HepG2 (cell line): ENCODE measurements at regions not wholly inside any gene's neighbourhood (a gene's known extent, or its start where the extent isn't known, plus 50 kb on each side); places are given as distances from the start of the nearest gene placed in this dataset.

Experiments used
- ATAC-seq: fragments of 200-7000 bp; cut with Tn5 transposase; 3 replicates; pipeline ENCODE4 v1.9.1; 2020; ENCODE audit warnings: mild to moderate bottlenecking, moderate library complexity
- BruUV-seq: library from RNA; stranded (reverse); fragments of 400-500 nt; replicated peaks from 2 replicates; lab custom pipeline; 2021; lab: Mats Ljungman, UMichigan
- CTCF ChIA-PET: fragments of 300-600 bp; formaldehyde crosslinking; extraction: SDS; loops from one replicate; lab custom pipeline; 2021; ENCODE audit warnings: low total read pairs, inconsistent platforms, low intra/inter-chr PET ratio; lab: Yijun Ruan, JAX
- POLR2A ChIA-PET: fragments of 350-600 bp; sonication (Branson Sonifier 250); formaldehyde crosslinking; loops from one replicate; lab custom pipeline; 2020; ENCODE audit warnings: antibody characterized with exemption, inconsistent platforms; lab: Yijun Ruan, JAX
- DNase-seq: peaks from one replicate; pipeline ENCODE4 v3.0.0-alpha.2; 2015; ENCODE audit warnings: low spot score
- FAIRE-seq: peaks from 3 replicates; lab custom pipeline; 2011; peaks lifted over from hg19 to GRCh38; lab: Jason Lieb, UNC
- H2AFZ ChIP-seq: one replicate; pipeline ENCODE4 v1.6.1; 2011; ENCODE audit warnings: low read length, inconsistent platforms
- H3K27ac ChIP-seq: fragments of 300-600 bp; 3 replicates; pipeline ENCODE4 v1.8.0; 2011; ENCODE audit warnings: mixed run types, mild to moderate bottlenecking, mixed read lengths, low read length, inconsistent platforms; ENCODE audit not compliant: insufficient read depth; ENCODE audit errors: extremely low read length
- H3K27me3 ChIP-seq, 2 experiments: fragments of 200-600 bp in 1 of 2; 2 replicates in 1 of 2; 3 replicates in 1 of 2; pipeline versions ENCODE4 v1.6.0 to v1.8.0; 2011; ENCODE audit warnings: low read length in 2 of 2, mild to moderate bottlenecking in 2 of 2, moderate library complexity in 2 of 2, inconsistent platforms in 1 of 2; ENCODE audit not compliant: insufficient read depth in 2 of 2, control insufficient read depth in 1 of 2
- H3K36me3 ChIP-seq, 2 experiments: fragments of 200-600 bp in 1 of 2; replicated peaks in 1 of 2; 2 replicates in 1 of 2; 3 replicates in 1 of 2; pipeline versions ENCODE4 v1.5.1 to v1.8.0; 2011; ENCODE audit warnings: low read length in 2 of 2, inconsistent platforms in 1 of 2; ENCODE audit not compliant: insufficient read depth in 2 of 2, control insufficient read depth in 1 of 2
- H3K4me1 ChIP-seq: 2 replicates; pipeline ENCODE4 v1.5.1; 2012; ENCODE audit warnings: low read length, inconsistent platforms; ENCODE audit not compliant: insufficient read depth
- H3K4me2 ChIP-seq: 2 replicates; pipeline ENCODE4 v1.6.0; 2011; ENCODE audit warnings: low read depth, low read length, inconsistent platforms
- H3K4me3 ChIP-seq, 3 experiments: fragments of 200-600 bp in 1 of 3; sonication (generic), shearing (Covaris generic) in 1 of 3; replicated peaks in 1 of 3; 2 replicates each; pipeline ENCODE4 v1.5.1; 2011 to 2016; ENCODE audit warnings: low read length in 3 of 3, inconsistent platforms in 2 of 3, low read depth in 2 of 3, mild to moderate bottlenecking in 2 of 3, control low read depth in 1 of 3, mixed read lengths in 1 of 3; ENCODE audit not compliant: insufficient read depth in 1 of 3
- H3K79me2 ChIP-seq: one replicate; pipeline ENCODE4 v1.6.1; 2011; ENCODE audit warnings: low read length, inconsistent platforms; ENCODE audit not compliant: insufficient read depth
- H3K9ac ChIP-seq: 2 replicates; pipeline ENCODE4 v1.6.0; 2011; ENCODE audit warnings: mild to moderate bottlenecking, low read depth, low read length, inconsistent platforms; ENCODE audit not compliant: insufficient read depth
- H3K9me3 ChIP-seq: 2 replicates; pipeline ENCODE4 v1.5.1; 2012; ENCODE audit warnings: mild to moderate bottlenecking, low read length
- H4K20me1 ChIP-seq: 2 replicates; pipeline ENCODE4 v1.6.0; 2011; ENCODE audit warnings: inconsistent platforms, mild to moderate bottlenecking, low read length, moderate library complexity; ENCODE audit not compliant: insufficient read depth
- ZNF331 ChIP-seq: sonication (generic); formaldehyde crosslinking; IDR thresholded peaks from 2 replicates; pipeline ENCODE4 v1.4.0; 2020; ENCODE audit warnings: missing genetic modification reagents
- WGBS: methylation state at CpG from one replicate; pipeline ENCODE4 v1.1.6; 2017; ENCODE audit warnings: low lambda C conversion rate; 5-methylcytosine and 5-hydroxymethylcytosine counted together
- in situ Hi-C: cut with HindIII; loops from 2 replicates; pipeline ENCODE4 v1.10.0; 2017; ENCODE audit warnings: low pct_unique_long_range_greater_than_20kb; ENCODE audit not compliant: extremely low pct_ligation_motif_present
- intact Hi-C: fragments of 100-400 bp; cut with micrococcal nuclease; formaldehyde crosslinking; loops from one replicate; pipeline ENCODE4 v1.10.0; 2022; ENCODE audit not compliant: unreplicated experiment
- TF ChIP-seq, protein P1 (sequence below): sonication (generic); formaldehyde crosslinking; IDR thresholded peaks from 2 replicates; pipeline ENCODE4 v1.5.1; 2020; ENCODE audit warnings: mild to moderate bottlenecking, missing genetic modification reagents, moderate library complexity
- TF ChIP-seq, protein P2 (sequence below): sonication (generic); formaldehyde crosslinking; IDR thresholded peaks from 2 replicates; pipeline ENCODE4 v1.4.0; 2020; ENCODE audit warnings: mild to moderate bottlenecking, low read depth, missing genetic modification reagents
- TF ChIP-seq, protein P3 (sequence below): sonication (generic); formaldehyde crosslinking; IDR thresholded peaks from 2 replicates; pipeline ENCODE4 v1.4.0; 2020; ENCODE audit warnings: mild to moderate bottlenecking, missing genetic modification reagents
- TF ChIP-seq, protein P4 (sequence below): sonication (generic); formaldehyde crosslinking; conservative IDR thresholded peaks from 2 replicates; pipeline ENCODE4 v1.4.0; 2020; ENCODE audit warnings: missing genetic modification reagents

DNA sequence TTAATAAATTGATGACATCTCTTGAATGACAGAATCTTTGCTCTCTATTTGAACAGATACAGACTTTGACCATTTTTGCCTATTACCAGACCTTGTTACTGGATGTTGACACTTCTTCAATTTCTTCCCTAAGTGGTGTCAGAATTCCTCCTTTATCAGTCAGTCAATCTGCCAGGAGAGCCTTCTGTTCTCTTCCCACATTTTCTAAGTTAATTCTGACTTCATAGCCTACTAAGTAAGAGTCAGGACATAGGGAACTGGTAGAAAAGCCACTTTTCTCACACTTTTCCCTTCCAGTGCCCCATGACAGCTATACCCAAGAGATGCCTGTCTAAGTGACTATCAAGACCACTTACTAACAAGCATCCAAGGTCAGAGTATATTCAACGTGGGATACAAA, 1187.5 kb upstream of the NXPH2 start (continued):
- TF ChIP-seq, protein P1, sequence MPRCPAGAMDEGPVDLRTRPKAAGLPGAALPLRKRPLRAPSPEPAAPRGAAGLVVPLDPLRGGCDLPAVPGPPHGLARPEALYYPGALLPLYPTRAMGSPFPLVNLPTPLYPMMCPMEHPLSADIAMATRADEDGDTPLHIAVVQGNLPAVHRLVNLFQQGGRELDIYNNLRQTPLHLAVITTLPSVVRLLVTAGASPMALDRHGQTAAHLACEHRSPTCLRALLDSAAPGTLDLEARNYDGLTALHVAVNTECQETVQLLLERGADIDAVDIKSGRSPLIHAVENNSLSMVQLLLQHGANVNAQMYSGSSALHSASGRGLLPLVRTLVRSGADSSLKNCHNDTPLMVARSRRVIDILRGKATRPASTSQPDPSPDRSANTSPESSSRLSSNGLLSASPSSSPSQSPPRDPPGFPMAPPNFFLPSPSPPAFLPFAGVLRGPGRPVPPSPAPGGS: no peak

DNA sequence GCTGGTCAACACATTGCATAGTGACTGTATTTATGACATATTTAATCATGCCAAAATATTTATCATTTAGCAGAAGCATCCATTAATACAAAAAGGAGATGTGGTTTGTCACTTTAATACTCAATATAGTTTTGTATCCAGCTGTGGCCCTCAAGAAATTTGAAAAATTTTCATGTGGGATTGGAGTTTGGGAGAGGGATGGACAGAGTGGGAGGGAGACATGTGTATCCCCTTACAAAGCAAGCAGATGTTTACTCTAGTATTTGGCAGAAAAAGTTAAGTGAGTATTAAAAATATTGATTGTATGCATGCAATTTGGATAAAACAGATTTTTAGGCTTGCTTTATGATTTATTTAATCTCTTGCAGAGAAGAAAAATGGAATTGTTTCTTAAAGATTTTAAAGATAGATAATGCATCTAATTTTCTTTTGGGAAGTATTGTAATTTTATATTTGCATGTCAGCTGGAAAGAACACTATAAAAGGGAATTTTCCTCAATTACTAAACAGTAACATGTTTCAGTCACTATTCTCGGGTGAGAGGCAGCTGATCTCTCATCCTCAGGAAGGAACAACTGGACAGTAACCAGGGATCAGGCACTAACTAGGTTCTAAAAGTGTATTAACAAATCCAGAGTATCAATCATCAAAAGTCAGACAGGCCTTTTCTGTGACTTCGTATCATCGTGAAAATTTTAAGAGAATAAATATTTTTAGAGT, 1184.7 kb upstream of the NXPH2 start:
- no peak overlapping the region for H2AFZ ChIP-seq
- DNase-seq (no peak), ATAC-seq (no peak)
- H3K27me3 ChIP-seq: no peaks in the 10 kb centered on the region
- H3K9me3 ChIP-seq: no peaks in the 10 kb centered on the region
- no peaks in the 10 kb centered on the region for H3K79me2 ChIP-seq
- no peaks in the 10 kb centered on the region for H4K20me1 ChIP-seq
- H3K9ac ChIP-seq: no peak overlapping the region
- no peaks in the 10 kb centered on the region for H3K4me1 ChIP-seq
- CTCF ChIA-PET: no interaction called here
- no peak overlapping the region for H3K4me3 ChIP-seq
- intact Hi-C loops: no loop called here
- no peak overlapping the region for H3K27ac ChIP-seq
- WGBS: 3% methylated on average over 3 of the region's 3 CpGs
- TF ChIP-seq, protein P2, sequence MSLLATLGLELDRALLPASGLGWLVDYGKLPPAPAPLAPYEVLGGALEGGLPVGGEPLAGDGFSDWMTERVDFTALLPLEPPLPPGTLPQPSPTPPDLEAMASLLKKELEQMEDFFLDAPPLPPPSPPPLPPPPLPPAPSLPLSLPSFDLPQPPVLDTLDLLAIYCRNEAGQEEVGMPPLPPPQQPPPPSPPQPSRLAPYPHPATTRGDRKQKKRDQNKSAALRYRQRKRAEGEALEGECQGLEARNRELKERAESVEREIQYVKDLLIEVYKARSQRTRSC: no peak
- TF ChIP-seq, protein P3, sequence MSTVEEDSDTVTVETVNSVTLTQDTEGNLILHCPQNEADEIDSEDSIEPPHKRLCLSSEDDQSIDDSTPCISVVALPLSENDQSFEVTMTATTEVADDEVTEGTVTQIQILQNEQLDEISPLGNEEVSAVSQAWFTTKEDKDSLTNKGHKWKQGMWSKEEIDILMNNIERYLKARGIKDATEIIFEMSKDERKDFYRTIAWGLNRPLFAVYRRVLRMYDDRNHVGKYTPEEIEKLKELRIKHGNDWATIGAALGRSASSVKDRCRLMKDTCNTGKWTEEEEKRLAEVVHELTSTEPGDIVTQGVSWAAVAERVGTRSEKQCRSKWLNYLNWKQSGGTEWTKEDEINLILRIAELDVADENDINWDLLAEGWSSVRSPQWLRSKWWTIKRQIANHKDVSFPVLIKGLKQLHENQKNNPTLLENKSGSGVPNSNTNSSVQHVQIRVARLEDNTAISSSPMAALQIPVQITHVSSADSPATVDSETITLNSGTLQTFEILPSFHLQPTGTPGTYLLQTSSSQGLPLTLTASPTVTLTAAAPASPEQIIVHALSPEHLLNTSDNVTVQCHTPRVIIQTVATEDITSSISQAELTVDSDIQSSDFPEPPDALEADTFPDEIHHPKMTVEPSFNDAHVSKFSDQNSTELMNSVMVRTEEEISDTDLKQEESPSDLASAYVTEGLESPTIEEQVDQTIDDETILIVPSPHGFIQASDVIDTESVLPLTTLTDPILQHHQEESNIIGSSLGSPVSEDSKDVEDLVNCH: no peak
- no peak for TF ChIP-seq ZNF331
- TF ChIP-seq, protein P4, sequence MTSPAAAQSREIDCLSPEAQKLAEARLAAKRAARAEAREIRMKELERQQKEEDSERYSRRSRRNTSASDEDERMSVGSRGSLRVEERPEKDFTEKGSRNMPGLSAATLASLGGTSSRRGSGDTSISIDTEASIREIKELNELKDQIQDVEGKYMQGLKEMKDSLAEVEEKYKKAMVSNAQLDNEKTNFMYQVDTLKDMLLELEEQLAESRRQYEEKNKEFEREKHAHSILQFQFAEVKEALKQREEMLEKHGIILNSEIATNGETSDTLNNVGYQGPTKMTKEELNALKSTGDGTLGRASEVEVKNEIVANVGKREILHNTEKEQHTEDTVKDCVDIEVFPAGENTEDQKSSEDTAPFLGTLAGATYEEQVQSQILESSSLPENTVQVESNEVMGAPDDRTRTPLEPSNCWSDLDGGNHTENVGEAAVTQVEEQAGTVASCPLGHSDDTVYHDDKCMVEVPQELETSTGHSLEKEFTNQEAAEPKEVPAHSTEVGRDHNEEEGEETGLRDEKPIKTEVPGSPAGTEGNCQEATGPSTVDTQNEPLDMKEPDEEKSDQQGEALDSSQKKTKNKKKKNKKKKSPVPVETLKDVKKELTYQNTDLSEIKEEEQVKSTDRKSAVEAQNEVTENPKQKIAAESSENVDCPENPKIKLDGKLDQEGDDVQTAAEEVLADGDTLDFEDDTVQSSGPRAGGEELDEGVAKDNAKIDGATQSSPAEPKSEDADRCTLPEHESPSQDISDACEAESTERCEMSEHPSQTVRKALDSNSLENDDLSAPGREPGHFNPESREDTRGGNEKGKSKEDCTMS (CRISPR knock-in tag): no peak
- TF ChIP-seq, all 625 proteins: peak for 0
- in situ Hi-C loops: no loop called here
- no TSS peak for BruUV-seq
- POLR2A ChIA-PET: no interaction called here
- Histone ChIP-seq H3K36me3 (no peaks in the 10 kb centered on the region), H3K4me2 (no peak overlapping the region)
- FAIRE-seq: no peak
